Heart left ventricle (tissue), 16 donors: ENCODE measurements at regions not wholly inside any gene's neighbourhood (a gene's known extent, or its start where the extent isn't known, plus 50 kb on each side); places are given as distances from the start of the nearest gene placed in this dataset.
"Not testable (repeated sequence)": the region's sequence is repeated elsewhere in the genome, so short reads cannot be mapped to it uniquely, and the experiment has no call there.

ENCODE experiments used
- ATAC-seq, 4 donors: fragments of 200-7000 bp; cut with Tn5 transposase; one replicate each; pipeline ENCODE4 v1.9.1; 2020 to 2022; ENCODE audit warnings: moderate library complexity in 4 of 4, mild to moderate bottlenecking in 3 of 4, moderate number of reproducible peaks in 1 of 4
- DNase-seq, 5 donors: peaks; one replicate each; pipeline ENCODE4 v3.0.0-alpha.2; 2020
- H3K27ac ChIP-seq, 12 donors: fragments of 200-600 bp; sonication (generic) in 4 of 12; one replicate each; pipeline versions ENCODE4 v1.5.0 to v1.8.0; 2016 to 2022; ENCODE audit warnings: mild to moderate bottlenecking in 2 of 12
- H3K27me3 ChIP-seq, 9 donors: fragments of 200-600 bp; sonication (generic) in 2 of 9; one replicate each; pipeline versions ENCODE4 v1.5.1 to v1.8.0; 2016 to 2022; ENCODE audit warnings: mild to moderate bottlenecking in 3 of 9
- H3K36me3 ChIP-seq, 9 donors: fragments of 200-600 bp; sonication (generic) in 2 of 9; one replicate each; pipeline versions ENCODE4 v1.5.0 to v1.8.0; 2018 to 2022; ENCODE audit warnings: mild to moderate bottlenecking in 2 of 9
- H3K4me1 ChIP-seq, 12 donors: fragments of 200-600 bp; sonication (generic) in 4 of 12; one replicate each; pipeline versions ENCODE4 v1.5.0 to v1.8.0; 2016 to 2022; ENCODE audit warnings: mild to moderate bottlenecking in 3 of 12
- H3K4me3 ChIP-seq, 12 donors: fragments of 200-600 bp; sonication (generic) in 4 of 12; one replicate each; pipeline versions ENCODE4 v1.5.0 to v1.8.0; 2017 to 2022; ENCODE audit warnings: mild to moderate bottlenecking in 9 of 12, moderate library complexity in 4 of 12
- H3K9me3 ChIP-seq, 12 donors: fragments of 200-600 bp; sonication (generic) in 4 of 12; one replicate each; pipeline versions ENCODE4 v1.5.0 to v1.8.0; 2016 to 2022; ENCODE audit warnings: mild to moderate bottlenecking in 1 of 12
- CTCF ChIP-seq, 12 donors: fragments of 200-600 bp; sonication (generic) in 4 of 12; IDR thresholded peaks; one replicate each; pipeline versions ENCODE4 v1.5.0 to v1.8.0; 2018 to 2022; ENCODE audit warnings: antibody characterized with exemption in 12 of 12, mild to moderate bottlenecking in 5 of 12
- POLR2A ChIP-seq, 2 donors: fragments of 450-650 bp; IDR thresholded peaks; one replicate each; pipeline ENCODE4 v1.6.1; 2017; ENCODE audit warnings: antibody characterized with exemption in 2 of 2, mild to moderate bottlenecking in 2 of 2, moderate library complexity in 2 of 2
- WGBS, 4 donors: extraction: QIAGEN DNeasy Blood & Tissue Kit in 2 of 4; methylation state at CpG; one replicate each; pipeline versions ENCODE4 v1.1.5 to v1.1.7; 2013 to 2018; 5-methylcytosine and 5-hydroxymethylcytosine counted together
- intact Hi-C, 10 donors: fragments of 100-400 bp; cut with DNase I; formaldehyde crosslinking; loops; one replicate each; pipeline versions ENCODE4 v1.11.1 to v1.14.2; 2022
- donor health status: ischemic (EF 13 %, LVEDD 7.1; RV severe dilation, severe dysfunction).
- donor health status: healthy with polysubstance abuse.
- donor health status: DM: no; HTN: yes; CAD: no.
- donor health status: DM: no; HTN: no; CAD: no.
- donor health status: ischemic (EF 25% LVEDD 6.9; RV normal size, moderate dysfunction).
- donor health status: ischemic (EF 25% LVEDD 5.7; RV mildly dilated, moderate dysfunction).
- donor health status: healthy.
- donor health status: DM: yes; HTN: yes; CAD: no.
- donor health status: ischemic (EF 35%, LVEDD 5.7; RV mildly dilated, moderate dysfunction).
- donor health status: nonischemic (EF 11% LVEDD 7.7; RV severe dilation, severe dysfunction).
- donor health status: DM: yes; HTN: yes; CAD: no.
- donor health status: PGD.
- donor health status: ischemic (EF 29% LVEDD 5.4; RV normal size, mild dysfunction).
- donor health status: nonischemic (EF 23%, LVEDD 6.1; RV moderate dilation, normal function).

GRCh38 chr1:204777591-204777990, 92.1 kb upstream of the LRRN2 start:
- Histone ChIP-seq H3K36me3 (no peaks in the 10 kb centered on the region), H3K9me3 (no peaks in the 10 kb centered on the region), H3K4me1 (no peaks in the 10 kb centered on the region), H3K27me3 (peaks cover 0 to 59% (median 15%) of the 10 kb centered on the region in 9 donors), H3K4me3 (no peak overlapping the region), H3K27ac (no peak overlapping the region)
- no peak for ATAC-seq
- WGBS, 4 donors: 88 to 92% (median 89%) methylated on average over 7 of the region's 7 CpGs
- TF ChIP-seq POLR2A (IDR thresholded peaks at IDR 0.05): no peak
- intact Hi-C loops: no loop called here
- DNase-seq: no peak

GRCh38 chr1:204780630-204781029, 90.0 kb upstream of the NFASC start:
- WGBS, 4 donors: 58 to 72% (median 65%) methylated on average over 3 of the region's 3 CpGs
- intact Hi-C loops: no loop called here
- DNase-seq (no peak), ATAC-seq (no peak)
- Histone ChIP-seq H3K27me3 (peaks cover 0 to 46% (median 8%) of the 10 kb centered on the region in 9 donors), H3K9me3 (no peaks in the 10 kb centered on the region), H3K27ac (no peak overlapping the region), H3K4me3 (no peak overlapping the region), H3K36me3 (no peaks in the 10 kb centered on the region), H3K4me1 (no peaks in the 10 kb centered on the region)
- no peak for TF ChIP-seq POLR2A (IDR thresholded peaks at IDR 0.05)
- no peak for TF ChIP-seq CTCF (IDR thresholded peaks at IDR 0.05)

- no peak for ATAC-seq
- TF ChIP-seq POLR2A (IDR thresholded peaks at IDR 0.05) (no peak), CTCF (IDR thresholded peaks at IDR 0.05) (no peak)
- WGBS, 4 donors: 76 to 86% (median 81%) methylated on average over 4 of the region's 4 CpGs
- Histone ChIP-seq H3K4me1 (no peaks in the 10 kb centered on the region), H3K4me3 (no peak overlapping the region), H3K27me3 (peaks cover 0 to 42% (median 0%) of the 10 kb centered on the region in 9 donors), H3K9me3 (no peaks in the 10 kb centered on the region), H3K27ac (no peak overlapping the region), H3K36me3 (no peaks in the 10 kb centered on the region)
- DNase-seq: no peak
- intact Hi-C loops: no loop called here
These were observed 88.5 kb upstream of the NFASC start for GRCh38 chr1:204782118-204782700.

GRCh38 chr1:204785023-204785422, 85.6 kb upstream of the NFASC start:
- peaks cover 0 to 46% (median 0%) of the 10 kb centered on the region in 9 donors for H3K27me3 ChIP-seq
- ATAC-seq, intact Hi-C loops, H3K27ac ChIP-seq, H3K4me1 ChIP-seq, DNase-seq, H3K36me3 ChIP-seq, H3K9me3 ChIP-seq, H3K4me3 ChIP-seq: not testable (repeated sequence)
- WGBS, 4 donors: 83 to 90% (median 85%) methylated on average over 4 of the region's 4 CpGs

GRCh38 chr1:204788470-204788869, 82.2 kb upstream of the NFASC start:
- Histone ChIP-seq H3K4me3 (no peak overlapping the region), H3K27ac (no peak overlapping the region), H3K27me3 (peaks cover 0 to 56% (median 8%) of the 10 kb centered on the region in 9 donors), H3K9me3 (no peaks in the 10 kb centered on the region), H3K36me3 (no peaks in the 10 kb centered on the region), H3K4me1 (no peaks in the 10 kb centered on the region)
- TF ChIP-seq POLR2A (IDR thresholded peaks at IDR 0.05) (no peak), CTCF (IDR thresholded peaks at IDR 0.05) (no peak)
- ATAC-seq (no peak), DNase-seq (no peak)
- intact Hi-C loops: no loop called here
